ENCODE measurements at regions not wholly inside any gene's neighbourhood (a gene's known extent, or its start where the extent isn't known, plus 50 kb on each side); places are given as distances from the start of the nearest gene placed in this dataset.

GRCh38 chr18:51578406-51578980 lies 381.0 kb upstream of the MEX3C start:
- H4K20me1 ChIP-seq (ENCODE audit: insufficient read depth, low read length) = no peaks in the 10 kb centered on the region
- H3K36me3 ChIP-seq (replicated peaks; ENCODE audit: insufficient read depth, low read length) = no peaks in the 10 kb centered on the region
- no peak overlapping the region for H3K4me3 ChIP-seq (ENCODE audit: low read length)
- H3K9me3 ChIP-seq (replicated peaks; ENCODE audit: insufficient read depth, low read length) = no peaks in the 10 kb centered on the region
- H3K79me2 ChIP-seq (ENCODE audit: low read length) = no peaks in the 10 kb centered on the region
- H3K27ac ChIP-seq (ENCODE audit: low read length) = no peak overlapping the region
- TF ChIP-seq CTCF (IDR thresholded peaks at IDR 0.05; ENCODE audit: low read length) (no peak), EZH2 (optimal IDR thresholded peaks at IDR 0.05; ENCODE audit: low read depth, low read length) (no peak), EZH2phosphoT487 (IDR thresholded peaks at IDR 0.05; ENCODE audit: low read length) (no peak)
- H3K27me3 ChIP-seq (replicated peaks; ENCODE audit: insufficient read depth, low read length) = no peaks in the 10 kb centered on the region
- no peak overlapping the region for H3K9ac ChIP-seq (ENCODE audit: low read length)
- H3K4me2 ChIP-seq (ENCODE audit: low read depth, low read length) = no peak overlapping the region
- H2AFZ ChIP-seq (ENCODE audit: low read length) = no peak overlapping the region
- no peak for DNase-seq
- H3F3A ChIP-seq (ENCODE audit: insufficient read depth, low read length) = no peaks in the 10 kb centered on the region
- no peaks in the 10 kb centered on the region for H3K9me2 ChIP-seq (replicated peaks; ENCODE audit: insufficient read depth, low read length)
- no peaks in the 10 kb centered on the region for H3K4me1 ChIP-seq (ENCODE audit: low read length)

GRCh38 chr18:51580580-51580979 lies 383.1 kb upstream of the MEX3C start:
- TF ChIP-seq EZH2phosphoT487 (IDR thresholded peaks at IDR 0.05; ENCODE audit: low read length) (no peak), CTCF (IDR thresholded peaks at IDR 0.05; ENCODE audit: low read length) (no peak), EZH2 (optimal IDR thresholded peaks at IDR 0.05; ENCODE audit: low read depth, low read length) (no peak)
- Histone ChIP-seq H3F3A (ENCODE audit: insufficient read depth, low read length) (no peaks in the 10 kb centered on the region), H3K36me3 (replicated peaks; ENCODE audit: insufficient read depth, low read length) (no peaks in the 10 kb centered on the region), H3K9me2 (replicated peaks; ENCODE audit: insufficient read depth, low read length) (no peaks in the 10 kb centered on the region), H3K4me3 (ENCODE audit: low read length) (no peak overlapping the region), H3K9me3 (replicated peaks; ENCODE audit: insufficient read depth, low read length) (no peaks in the 10 kb centered on the region), H3K27me3 (replicated peaks; ENCODE audit: insufficient read depth, low read length) (no peaks in the 10 kb centered on the region), H3K4me1 (ENCODE audit: low read length) (no peaks in the 10 kb centered on the region), H2AFZ (ENCODE audit: low read length) (no peak overlapping the region), H3K79me2 (ENCODE audit: low read length) (no peaks in the 10 kb centered on the region), H4K20me1 (ENCODE audit: insufficient read depth, low read length) (no peaks in the 10 kb centered on the region), H3K27ac (ENCODE audit: low read length) (no peak overlapping the region), H3K9ac (ENCODE audit: low read length) (no peak overlapping the region), H3K4me2 (ENCODE audit: low read depth, low read length) (no peak overlapping the region)
- DNase-seq = no peak

GRCh38 chr18:51582551-51582950 lies 385.1 kb upstream of the MEX3C start:
- Histone ChIP-seq H3K36me3 (replicated peaks; ENCODE audit: insufficient read depth, low read length) (no peaks in the 10 kb centered on the region), H3K79me2 (ENCODE audit: low read length) (no peaks in the 10 kb centered on the region), H3F3A (ENCODE audit: insufficient read depth, low read length) (no peaks in the 10 kb centered on the region), H3K4me1 (ENCODE audit: low read length) (no peaks in the 10 kb centered on the region), H3K9me3 (replicated peaks; ENCODE audit: insufficient read depth, low read length) (no peaks in the 10 kb centered on the region), H4K20me1 (ENCODE audit: insufficient read depth, low read length) (no peaks in the 10 kb centered on the region), H3K9me2 (replicated peaks; ENCODE audit: insufficient read depth, low read length) (no peaks in the 10 kb centered on the region), H3K27me3 (replicated peaks; ENCODE audit: insufficient read depth, low read length) (no peaks in the 10 kb centered on the region), H3K4me2 (ENCODE audit: low read depth, low read length) (no peak overlapping the region), H3K9ac (ENCODE audit: low read length) (no peak overlapping the region), H3K27ac (ENCODE audit: low read length) (no peak overlapping the region), H3K4me3 (ENCODE audit: low read length) (no peak overlapping the region), H2AFZ (ENCODE audit: low read length) (no peak overlapping the region)
- no peak for DNase-seq
- TF ChIP-seq EZH2phosphoT487 (IDR thresholded peaks at IDR 0.05; ENCODE audit: low read length) (no peak), CTCF (IDR thresholded peaks at IDR 0.05; ENCODE audit: low read length) (no peak), EZH2 (optimal IDR thresholded peaks at IDR 0.05; ENCODE audit: low read depth, low read length) (no peak)
